ENCODE measurements at regions not wholly inside any gene's neighbourhood (a gene's known extent, or its start where the extent isn't known, plus 50 kb on each side); places are given as distances from the start of the nearest gene placed in this dataset.
"Not testable (repeated sequence)": the region's sequence is repeated elsewhere in the genome, so short reads cannot be mapped to it uniquely, and the experiment has no call there.

GRCh38 chr11:67830152-67830551 lies 155.7 kb upstream of the ALDH3B2 start:
- not testable (repeated sequence) for H3K36me3 Mint-ChIP-seq, H3K9me3 Mint-ChIP-seq, H3K4me3 Mint-ChIP-seq, H3K4me1 Mint-ChIP-seq, H3K27ac Mint-ChIP-seq
- H3K27me3 Mint-ChIP-seq = peaks cover 20% of the 10 kb centered on the region

- not testable (repeated sequence) for H3K4me1 Mint-ChIP-seq, H3K4me3 Mint-ChIP-seq, H3K9me3 Mint-ChIP-seq, H3K27ac Mint-ChIP-seq, H3K36me3 Mint-ChIP-seq
- peaks cover 22% of the 10 kb centered on the region for H3K27me3 Mint-ChIP-seq
Observed at GRCh38 chr11:67826951-67827296, 152.5 kb upstream of the ALDH3B2 start.

GRCh38 chr11:67826028-67826950 lies 151.9 kb upstream of the ALDH3B2 start:
- H3K36me3 Mint-ChIP-seq, H3K27ac Mint-ChIP-seq, H3K4me1 Mint-ChIP-seq, H3K4me3 Mint-ChIP-seq, H3K9me3 Mint-ChIP-seq: not testable (repeated sequence)
- peaks cover 22% of the 10 kb centered on the region for H3K27me3 Mint-ChIP-seq

- not testable (repeated sequence) for H3K27ac Mint-ChIP-seq, H3K9me3 Mint-ChIP-seq, H3K4me1 Mint-ChIP-seq, H3K4me3 Mint-ChIP-seq, H3K36me3 Mint-ChIP-seq
- H3K27me3 Mint-ChIP-seq = peaks cover 20% of the 10 kb centered on the region
Observed at GRCh38 chr11:67824861-67825260, 150.4 kb upstream of the ALDH3B2 start.

- H3K4me1 Mint-ChIP-seq = no peaks in the 10 kb centered on the region
- H3K27me3 Mint-ChIP-seq = peaks cover 4% of the 10 kb centered on the region
- no peaks in the 10 kb centered on the region for H3K9me3 Mint-ChIP-seq
- H3K4me3 Mint-ChIP-seq = no peak overlapping the region
- no peaks in the 10 kb centered on the region for H3K36me3 Mint-ChIP-seq
- H3K27ac Mint-ChIP-seq = no peak overlapping the region
Observed at GRCh38 chr11:67820081-67820480, 145.7 kb upstream of the ALDH3B2 start.

GRCh38 chr11:67817558-67817957 lies 143.1 kb upstream of the ALDH3B2 start:
- not testable (repeated sequence) for H3K36me3 Mint-ChIP-seq, H3K27ac Mint-ChIP-seq, H3K9me3 Mint-ChIP-seq, H3K27me3 Mint-ChIP-seq, H3K4me3 Mint-ChIP-seq, H3K4me1 Mint-ChIP-seq

GRCh38 chr11:67809301-67809700 lies 134.9 kb upstream of the ALDH3B2 start:
- H3K4me1 Mint-ChIP-seq, H3K27ac Mint-ChIP-seq, H3K4me3 Mint-ChIP-seq, H3K27me3 Mint-ChIP-seq, H3K36me3 Mint-ChIP-seq, H3K9me3 Mint-ChIP-seq: not testable (repeated sequence)

- not testable (repeated sequence) for H3K9me3 Mint-ChIP-seq, H3K4me3 Mint-ChIP-seq, H3K36me3 Mint-ChIP-seq, H3K27me3 Mint-ChIP-seq, H3K27ac Mint-ChIP-seq
- peaks cover 18% of the 10 kb centered on the region for H3K4me1 Mint-ChIP-seq
Observed at GRCh38 chr11:67807896-67808295, 133.5 kb upstream of the ALDH3B2 start.

GRCh38 chr11:67806728-67807235 lies 132.4 kb upstream of the ALDH3B2 start:
- H3K36me3 Mint-ChIP-seq, H3K27me3 Mint-ChIP-seq, H3K9me3 Mint-ChIP-seq: not testable (repeated sequence)
- H3K4me1 Mint-ChIP-seq = peaks cover 25% of the 10 kb centered on the region
- H3K4me3 Mint-ChIP-seq = peak overlapping the region; percentile 89
- peak overlapping the region; percentile 79 for H3K27ac Mint-ChIP-seq

GRCh38 chr11:67806183-67806582 lies 131.8 kb upstream of the ALDH3B2 start:
- Mint-ChIP-seq H3K27ac (peak overlapping the region; percentile 79), H3K4me3 (peak overlapping the region; percentile 89), H3K4me1 (peaks cover 25% of the 10 kb centered on the region)
- H3K27me3 Mint-ChIP-seq, H3K9me3 Mint-ChIP-seq, H3K36me3 Mint-ChIP-seq: not testable (repeated sequence)

GRCh38 chr11:67805253-67806126 lies 131.1 kb upstream of the ALDH3B2 start:
- H3K9me3 Mint-ChIP-seq, H3K36me3 Mint-ChIP-seq, H3K27me3 Mint-ChIP-seq: not testable (repeated sequence)
- peak overlapping the region; percentile 89 for H3K4me3 Mint-ChIP-seq
- H3K27ac Mint-ChIP-seq = peak overlapping the region; percentile 87
- peaks cover 25% of the 10 kb centered on the region for H3K4me1 Mint-ChIP-seq

- Mint-ChIP-seq H3K4me1 (peaks cover 25% of the 10 kb centered on the region), H3K27ac (peak overlapping the region; percentile 83), H3K4me3 (peak overlapping the region; percentile 89)
- H3K9me3 Mint-ChIP-seq, H3K27me3 Mint-ChIP-seq, H3K36me3 Mint-ChIP-seq: not testable (repeated sequence)
Observed at GRCh38 chr11:67804435-67805252, 130.2 kb upstream of the ALDH3B2 start.

- peak overlapping the region; percentile 89 for H3K4me3 Mint-ChIP-seq
- peaks cover 25% of the 10 kb centered on the region for H3K4me1 Mint-ChIP-seq
- not testable (repeated sequence) for H3K36me3 Mint-ChIP-seq, H3K27me3 Mint-ChIP-seq, H3K9me3 Mint-ChIP-seq
- peak overlapping the region; percentile 16 for H3K27ac Mint-ChIP-seq
Observed at GRCh38 chr11:67803519-67803918, 129.1 kb upstream of the ALDH3B2 start.

- peaks cover 25% of the 10 kb centered on the region for H3K4me1 Mint-ChIP-seq
- not testable (repeated sequence) for H3K27me3 Mint-ChIP-seq, H3K9me3 Mint-ChIP-seq, H3K36me3 Mint-ChIP-seq, H3K4me3 Mint-ChIP-seq, H3K27ac Mint-ChIP-seq
Observed at GRCh38 chr11:67803055-67803454, 128.6 kb upstream of the ALDH3B2 start.

GRCh38 chr11:67802623-67803022 lies 128.2 kb upstream of the ALDH3B2 start:
- H3K27ac Mint-ChIP-seq, H3K4me3 Mint-ChIP-seq, H3K9me3 Mint-ChIP-seq, H3K27me3 Mint-ChIP-seq, H3K36me3 Mint-ChIP-seq: not testable (repeated sequence)
- peaks cover 25% of the 10 kb centered on the region for H3K4me1 Mint-ChIP-seq
